Glutamatergic neuron (in vitro differentiated cells): ENCODE measurements at regions not wholly inside any gene's neighbourhood (a gene's known extent, or its start where the extent isn't known, plus 50 kb on each side); places are given as distances from the start of the nearest gene placed in this dataset.

ENCODE experiments used
- DNase-seq: peaks from one replicate; pipeline ENCODE4 v3.0.0; 2022
- H3K27ac Mint-ChIP-seq: one replicate; pipeline ENCODE4 v1.8.0; 2020; ENCODE audit warnings: mild to moderate bottlenecking, mixed read lengths, inconsistent platforms; ENCODE audit not compliant: unreplicated experiment
- H3K27me3 Mint-ChIP-seq: one replicate; pipeline ENCODE4 v1.8.0; 2020; ENCODE audit warnings: mild to moderate bottlenecking, moderate library complexity, mixed read lengths, inconsistent platforms; ENCODE audit not compliant: unreplicated experiment
- H3K36me3 Mint-ChIP-seq: one replicate; pipeline ENCODE4 v1.8.0; 2020; ENCODE audit warnings: mild to moderate bottlenecking, mixed read lengths, inconsistent platforms; ENCODE audit not compliant: unreplicated experiment
- H3K4me1 Mint-ChIP-seq: one replicate; pipeline ENCODE4 v1.8.0; 2020; ENCODE audit warnings: mild to moderate bottlenecking, low read depth, mixed read lengths, inconsistent platforms; ENCODE audit not compliant: unreplicated experiment
- H3K4me3 Mint-ChIP-seq: one replicate; pipeline ENCODE4 v1.8.0; 2020; ENCODE audit warnings: mild to moderate bottlenecking, mixed read lengths, inconsistent platforms; ENCODE audit not compliant: unreplicated experiment
- H3K9me3 Mint-ChIP-seq: one replicate; pipeline ENCODE4 v1.8.0; 2020; ENCODE audit warnings: mild to moderate bottlenecking, moderate library complexity, mixed read lengths, inconsistent platforms; ENCODE audit not compliant: unreplicated experiment
- CTCF ChIP-seq: fragments of 200-600 bp; sonication (generic); IDR thresholded peaks from one replicate; pipeline ENCODE4 v1.5.0; 2021; ENCODE audit not compliant: partially characterized antibody, unreplicated experiment

DNA sequence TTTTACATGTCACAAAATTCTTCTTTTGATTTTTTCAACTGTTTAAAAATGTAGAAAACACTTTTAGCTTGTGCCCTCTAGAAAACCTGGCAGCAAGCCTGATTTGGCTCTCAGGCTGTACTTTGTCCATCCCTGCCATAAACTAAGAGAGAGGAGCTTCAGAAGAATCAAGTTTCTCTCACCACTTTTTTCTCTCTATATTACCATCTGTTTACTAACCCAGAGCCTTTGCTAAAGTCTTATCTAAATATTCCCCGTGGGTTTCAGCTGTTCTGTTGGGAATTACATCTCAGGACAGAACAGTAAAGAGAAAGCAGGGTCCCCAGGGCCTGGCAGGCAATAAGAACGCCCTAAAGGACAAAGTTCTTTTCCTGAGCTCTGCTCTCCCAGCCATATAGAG lies 409.1 kb upstream of the CRIM1 start:
- DNase-seq, result no peak
- peaks cover 5% of the 10 kb centered on the region for H3K4me1 Mint-ChIP-seq
- no peak overlapping the region for H3K4me3 Mint-ChIP-seq
- no peaks in the 10 kb centered on the region for H3K36me3 Mint-ChIP-seq
- no peak for TF ChIP-seq CTCF
- H3K27me3 Mint-ChIP-seq, result no peaks in the 10 kb centered on the region
- H3K9me3 Mint-ChIP-seq, result no peaks in the 10 kb centered on the region
- no peak overlapping the region for H3K27ac Mint-ChIP-seq

GRCh38 chr2:35938838-35939237 lies 416.7 kb upstream of the CRIM1 start:
- DNase-seq, result no peak
- Mint-ChIP-seq H3K36me3 (no peaks in the 10 kb centered on the region), H3K27me3 (no peaks in the 10 kb centered on the region), H3K27ac (no peak overlapping the region), H3K4me1 (no peaks in the 10 kb centered on the region), H3K4me3 (no peak overlapping the region), H3K9me3 (no peaks in the 10 kb centered on the region)
- TF ChIP-seq CTCF, result no peak

DNA sequence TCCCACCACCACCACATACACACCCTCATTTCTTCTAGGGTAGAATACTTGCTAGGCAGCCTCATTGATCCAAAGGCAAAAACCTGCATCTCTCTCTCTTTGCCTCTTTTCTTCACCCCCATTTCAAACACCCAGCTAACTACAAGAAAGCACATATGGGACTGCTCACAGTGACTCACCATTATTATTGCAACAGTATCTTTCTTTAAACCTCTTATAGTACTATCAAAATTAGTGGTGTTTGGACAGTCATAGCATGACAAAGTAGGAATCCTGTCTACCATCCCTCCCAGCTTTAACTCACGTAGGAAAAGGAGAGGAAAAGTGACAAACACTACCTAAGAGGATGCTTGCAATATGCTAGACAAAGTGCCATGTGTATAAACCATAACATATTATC lies 422.5 kb upstream of the CRIM1 start:
- Mint-ChIP-seq H3K4me1 (no peaks in the 10 kb centered on the region), H3K4me3 (no peak overlapping the region), H3K27me3 (no peaks in the 10 kb centered on the region), H3K27ac (no peak overlapping the region), H3K9me3 (no peaks in the 10 kb centered on the region), H3K36me3 (no peaks in the 10 kb centered on the region)
- DNase-seq, result no peak
- no peak for TF ChIP-seq CTCF

- Mint-ChIP-seq H3K27me3 (no peaks in the 10 kb centered on the region), H3K4me3 (no peak overlapping the region), H3K36me3 (no peaks in the 10 kb centered on the region), H3K4me1 (no peaks in the 10 kb centered on the region), H3K27ac (no peak overlapping the region), H3K9me3 (no peaks in the 10 kb centered on the region)
- no peak for TF ChIP-seq CTCF
- no peak for DNase-seq
Observed at GRCh38 chr2:35932276-35932963, 423.2 kb upstream of the CRIM1 start.

DNA sequence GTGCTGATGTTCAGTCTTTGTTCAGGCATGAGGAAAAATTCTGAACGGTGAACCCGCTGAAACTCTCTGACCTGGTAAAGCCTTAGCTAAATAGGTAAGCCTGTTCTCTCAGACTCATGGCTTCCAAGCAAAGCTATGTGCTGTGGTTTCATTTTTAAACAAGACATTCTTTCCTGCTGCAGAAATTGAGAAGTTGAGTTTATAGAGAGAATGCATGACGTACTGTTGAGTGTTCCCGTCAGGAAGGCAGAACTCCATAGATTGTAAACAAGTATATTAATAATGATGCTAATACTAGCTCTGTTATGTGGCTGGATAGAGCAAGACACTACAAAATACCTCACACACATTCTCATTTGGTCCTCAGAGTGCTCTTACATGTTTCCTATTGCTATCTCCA lies 424.0 kb upstream of the CRIM1 start:
- Mint-ChIP-seq H3K4me1 (no peaks in the 10 kb centered on the region), H3K36me3 (no peaks in the 10 kb centered on the region), H3K27me3 (no peaks in the 10 kb centered on the region), H3K9me3 (no peaks in the 10 kb centered on the region), H3K27ac (no peak overlapping the region), H3K4me3 (no peak overlapping the region)
- no peak for TF ChIP-seq CTCF
- DNase-seq, result no peak
